SHP77 treated with DMSO at 0.1 percent for 48 hours (cell line): ENCODE measurements at regions not wholly inside any gene's neighbourhood (a gene's known extent, or its start where the extent isn't known, plus 50 kb on each side); places are given as distances from the start of the nearest gene placed in this dataset.
"Not testable (repeated sequence)": the region's sequence is repeated elsewhere in the genome, so short reads cannot be mapped to it uniquely, and the experiment has no call there.

ENCODE experiments used
- DNase-seq: peaks from one replicate; lab custom pipeline; 2025; lab: John Stamatoyannopoulos, UW

GRCh38 chr2:187871506-187871905 lies 317.3 kb upstream of the TFPI start:
- no peak for DNase-seq

- DNase-seq = no peak
Observed at GRCh38 chr2:187873132-187873531, 318.9 kb upstream of the TFPI start.

DNA sequence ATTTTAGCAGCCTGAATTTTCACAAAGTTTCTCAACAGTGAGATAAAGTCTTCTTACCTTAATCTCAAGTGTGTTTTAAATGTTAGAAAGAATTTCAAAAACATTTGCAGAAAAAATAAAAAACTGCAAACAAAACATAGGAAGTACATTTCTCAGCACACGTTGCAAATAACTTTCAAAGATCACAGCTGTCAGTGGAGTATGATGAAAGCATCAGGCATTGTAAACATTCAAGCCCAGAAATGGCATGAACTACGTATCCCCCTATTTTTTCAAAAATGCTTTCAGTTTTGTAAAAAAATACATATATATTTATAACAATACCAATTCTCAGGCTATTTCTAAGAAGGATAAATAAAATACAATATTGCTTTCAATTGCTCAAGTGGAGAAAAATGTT lies 320.6 kb upstream of the TFPI start:
- no peak for DNase-seq

GRCh38 chr2:187875261-187876141 lies 321.3 kb upstream of the TFPI start:
- no peak for DNase-seq

- DNase-seq = no peak
Observed at GRCh38 chr2:187876554-187876953, 322.3 kb upstream of the TFPI start.

DNA sequence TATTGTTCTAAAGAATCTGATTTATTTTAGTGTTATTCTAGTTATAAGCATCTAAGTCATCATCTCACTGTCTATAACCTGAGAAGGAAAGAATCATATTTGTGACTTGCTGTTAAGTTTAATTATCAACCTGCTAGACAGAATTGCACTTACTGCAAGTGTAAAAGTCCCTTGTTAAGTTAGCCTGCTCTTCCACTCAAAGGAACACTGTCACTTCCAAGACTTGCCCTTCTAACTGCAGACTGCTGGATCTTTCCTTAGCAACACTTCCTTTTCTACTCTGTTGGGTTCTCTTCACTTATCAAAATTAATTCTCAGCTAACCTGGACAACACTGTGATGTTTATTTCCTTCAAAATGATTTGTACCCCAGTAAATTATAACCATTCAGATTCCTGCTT lies 323.2 kb upstream of the TFPI start:
- DNase-seq = no peak

- no peak for DNase-seq
Observed at GRCh38 chr2:187878112-187878511, 323.9 kb upstream of the TFPI start.

DNA sequence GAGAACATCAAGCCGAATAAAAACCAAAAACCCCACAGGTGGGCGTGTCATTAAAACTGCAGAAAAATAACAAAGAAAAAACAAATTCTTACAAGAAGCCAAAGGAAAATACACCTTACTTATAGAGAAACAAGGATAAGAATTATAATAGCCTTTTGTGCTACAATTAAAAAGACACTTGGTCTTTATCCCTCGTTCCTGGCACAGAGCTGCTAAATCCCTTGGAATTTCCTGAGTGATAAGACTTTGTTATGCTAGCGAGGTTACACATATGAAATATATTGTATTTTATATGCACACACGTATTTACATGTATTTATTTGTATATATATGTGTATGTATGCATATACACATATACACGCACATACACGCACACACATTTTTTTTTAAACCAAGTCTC lies 325.3 kb upstream of the TFPI start:
- no peak for DNase-seq

DNA sequence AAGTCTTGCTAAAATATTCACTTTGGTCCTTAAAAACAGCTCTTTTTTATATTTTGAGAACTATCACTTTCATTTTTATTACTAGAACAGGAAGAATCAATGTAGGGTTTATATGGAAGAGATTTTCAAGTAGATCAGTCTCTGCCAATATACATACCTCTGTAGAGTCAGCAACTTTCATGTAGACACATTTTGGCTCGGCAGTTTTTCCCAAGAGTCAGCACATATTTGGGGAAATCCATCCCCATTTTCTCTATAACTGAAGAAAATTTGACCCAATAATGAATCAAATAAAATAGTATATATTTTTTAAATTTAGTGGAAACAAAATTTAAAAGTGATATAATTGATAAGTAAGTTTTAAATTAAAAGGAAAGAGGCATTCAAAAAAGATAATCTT lies 329.8 kb upstream of the TFPI start:
- DNase-seq = no peak

DNA sequence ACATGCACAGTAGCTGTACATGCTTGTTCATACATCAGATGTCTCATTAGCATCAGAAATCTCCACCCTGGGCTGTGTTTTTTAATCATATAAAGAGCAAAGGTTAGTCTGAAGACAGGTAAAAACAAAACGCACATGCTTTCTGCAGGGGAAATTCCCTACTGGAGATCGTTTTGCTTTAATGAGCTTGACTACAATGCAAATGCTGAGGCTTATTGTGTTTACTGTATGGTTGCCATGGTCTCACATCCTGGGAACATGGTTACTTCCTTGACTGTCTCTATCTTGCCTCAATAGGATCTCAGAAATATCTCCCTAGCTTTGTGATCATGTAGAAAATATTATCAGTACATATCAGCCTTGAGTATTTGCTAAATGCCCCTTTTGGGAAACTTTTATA lies 336.5 kb upstream of the TFPI start:
- no peak for DNase-seq

DNA sequence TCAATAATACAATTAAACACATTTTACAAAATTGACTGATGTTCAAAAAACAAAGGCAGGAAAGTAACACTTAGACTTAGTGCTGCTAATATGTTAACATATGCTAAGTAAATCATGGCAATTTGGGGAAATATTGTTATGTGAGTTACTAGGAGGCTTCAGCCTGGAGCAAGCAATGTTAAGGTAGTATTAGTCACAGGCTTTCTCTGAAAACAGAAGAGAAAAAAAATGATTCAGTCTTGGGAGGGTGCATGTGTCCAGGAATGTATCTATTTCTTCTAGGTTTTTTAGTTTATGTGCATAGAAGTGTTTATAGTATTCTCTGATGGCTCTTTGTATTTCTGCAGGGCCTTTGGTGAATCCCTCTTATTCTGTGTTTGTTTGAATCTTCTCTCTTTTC lies 345.8 kb upstream of the TFPI start:
- no peak for DNase-seq

- DNase-seq = no peak
Observed at GRCh38 chr2:187906021-187906420, 351.8 kb upstream of the TFPI start.

GRCh38 chr2:187910922-187911321 lies 356.7 kb upstream of the TFPI start:
- DNase-seq = not testable (repeated sequence)

DNA sequence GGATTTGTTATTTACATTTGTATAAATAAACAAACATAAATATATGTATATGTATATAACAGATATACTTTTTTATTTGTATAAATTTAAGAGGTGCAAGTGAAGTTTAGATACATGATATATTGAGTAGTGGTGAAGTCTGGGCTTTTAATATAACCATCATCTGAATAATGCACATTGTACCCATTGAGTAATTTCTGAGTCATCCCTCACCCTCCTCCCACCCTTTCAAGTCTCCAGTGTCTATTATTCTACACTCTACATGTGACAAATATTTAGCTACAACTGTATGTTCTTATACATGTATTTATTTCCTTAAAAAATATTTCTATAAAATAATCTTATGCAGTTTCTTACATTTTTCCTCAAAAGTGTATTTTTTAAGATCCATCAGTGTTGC lies 358.7 kb upstream of the TFPI start:
- no peak for DNase-seq

DNA sequence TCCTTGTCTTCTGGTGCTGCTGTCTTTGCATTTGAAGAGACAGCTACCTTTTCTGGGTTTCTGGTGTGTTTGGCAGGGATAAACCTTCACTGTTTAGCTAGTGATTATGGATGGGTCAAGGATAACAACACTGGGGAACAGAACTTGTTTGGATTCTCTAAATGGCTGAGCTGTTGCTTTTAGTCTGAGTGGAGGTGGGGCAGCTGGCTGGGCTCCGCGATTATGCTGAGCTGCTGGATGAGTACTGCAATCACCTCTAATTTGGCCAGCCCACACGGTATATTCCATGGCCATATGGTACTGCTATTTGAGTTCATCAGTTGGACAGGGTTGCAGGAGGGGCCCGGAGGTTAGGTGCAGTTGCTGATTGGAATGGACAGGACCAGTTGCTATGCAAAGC lies 361.6 kb upstream of the TFPI start:
- no peak for DNase-seq

DNA sequence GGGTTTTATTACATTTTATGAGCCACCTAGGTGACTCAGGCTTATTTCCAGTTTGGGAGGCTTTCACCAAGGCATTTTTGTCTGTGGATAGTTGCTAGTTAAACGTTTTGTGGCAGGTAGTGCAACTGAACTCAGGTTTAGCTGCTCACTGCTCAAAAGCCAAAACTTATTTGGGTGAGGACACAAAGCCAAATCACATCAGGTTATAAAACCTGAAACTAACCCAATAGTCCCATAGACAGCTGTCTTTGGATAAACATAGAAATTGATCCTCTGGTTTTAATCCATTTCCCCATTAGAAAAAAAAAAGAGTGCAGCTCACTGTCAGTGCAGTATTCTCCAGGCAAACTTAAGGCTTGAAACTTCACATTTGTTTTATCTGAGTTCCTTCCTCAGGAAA lies 362.6 kb upstream of the TFPI start:
- DNase-seq = no peak

DNA sequence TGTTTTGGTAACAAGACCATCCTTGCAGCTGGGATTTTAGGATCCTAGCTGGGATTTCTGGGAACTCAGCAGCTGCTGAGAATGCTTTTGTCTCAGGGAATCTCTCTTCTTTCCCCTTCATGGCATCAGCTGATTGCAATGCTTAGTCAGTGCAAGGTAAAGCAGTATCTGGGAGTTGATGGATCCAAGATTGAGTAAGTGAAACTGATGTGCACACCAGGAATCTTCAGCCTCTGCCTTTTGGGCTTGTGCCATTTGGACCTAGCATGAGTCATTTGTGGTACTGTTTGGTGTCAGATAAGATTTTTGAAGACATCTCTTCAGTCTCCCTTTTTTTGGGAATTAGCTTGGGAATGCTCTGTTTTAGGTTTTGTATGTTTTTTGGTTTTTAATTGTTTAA lies 363.3 kb upstream of the TFPI start:
- no peak for DNase-seq

GRCh38 chr2:187918996-187919821 lies 365.0 kb upstream of the TFPI start:
- no peak for DNase-seq

GRCh38 chr2:187920511-187920910 lies 366.3 kb upstream of the TFPI start:
- no peak for DNase-seq

GRCh38 chr2:187922846-187923245 lies 368.6 kb upstream of the TFPI start:
- no peak for DNase-seq

- no peak for DNase-seq
Observed at GRCh38 chr2:187924293-187924692, 367.4 kb upstream of the GULP1 start.

DNA sequence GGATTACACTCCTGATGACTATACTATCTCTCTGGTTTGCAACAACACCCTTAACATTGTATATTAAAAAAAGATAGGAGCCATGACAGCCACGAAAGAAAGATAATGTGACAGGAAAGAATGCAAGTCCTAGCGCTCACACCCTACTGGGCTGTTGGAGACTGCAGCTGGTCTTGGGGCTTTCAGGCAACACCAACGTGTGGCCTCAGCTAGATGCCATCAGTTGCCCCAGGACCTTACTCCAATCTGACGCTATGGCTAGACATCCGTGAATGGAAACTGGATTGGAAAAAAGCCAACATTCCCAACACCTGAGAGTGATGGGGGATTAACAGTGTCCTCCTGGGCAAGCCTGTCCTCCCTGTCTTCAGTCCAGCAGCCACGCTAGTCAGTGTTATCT lies 357.4 kb upstream of the GULP1 start:
- DNase-seq = no peak

DNA sequence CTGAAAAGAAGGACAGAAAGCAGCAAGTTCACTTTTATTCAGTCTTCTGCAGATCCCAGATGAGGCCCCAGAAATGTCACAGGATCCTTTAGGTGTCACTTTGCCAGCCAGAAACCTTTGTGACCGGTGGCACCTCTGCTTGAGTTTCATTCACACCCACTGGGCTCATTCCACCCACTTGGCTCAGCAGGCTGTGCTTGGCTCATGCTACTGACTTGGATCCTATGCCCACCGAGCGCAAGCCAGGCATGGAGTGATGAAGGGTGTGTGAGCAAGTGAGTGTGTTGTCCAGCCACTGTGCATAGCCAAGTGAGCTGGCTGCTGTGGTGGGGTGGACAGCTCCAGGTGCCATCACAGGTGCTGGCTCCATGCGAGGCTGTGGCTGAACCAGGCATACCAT lies 357.0 kb upstream of the GULP1 start:
- DNase-seq = no peak
